ENCODE measurements at regions not wholly inside any gene's neighbourhood (a gene's known extent, or its start where the extent isn't known, plus 50 kb on each side); places are given as distances from the start of the nearest gene placed in this dataset.

GRCh38 chr13:103487841-103488240 is 421.6 kb upstream of the SLC10A2 start:
- TF ChIP-seq CTCF (IDR thresholded peaks at IDR 0.05 in 2 of 3, conservative IDR thresholded peaks at IDR 0.05 in 1 of 3; ENCODE audit: borderline replicate concordance in 1 of 3, insufficient read depth in 1 of 3, low read depth in 2 of 3, low read length in 2 of 3) (no peak), MAX (IDR thresholded peaks at IDR 0.05) (no peak), POLR2A (IDR thresholded peaks at IDR 0.05; ENCODE audit: borderline replicate concordance, extremely low read depth, insufficient read depth, insufficient read length) (no peak), EZH2phosphoT487 (IDR thresholded peaks at IDR 0.05; ENCODE audit: borderline replicate concordance) (no peak), SRF (IDR thresholded peaks at IDR 0.05; ENCODE audit: low read depth) (no peak), SIN3A (IDR thresholded peaks at IDR 0.05; ENCODE audit: low read depth) (no peak), ZBTB33 (IDR thresholded peaks at IDR 0.05; ENCODE audit: extremely low read depth, insufficient replicate concordance, low read length) (no peak)

Measured in HCT116 (cell line).